Gastroesophageal sphincter (tissue), 3 donors: ENCODE measurements at regions not wholly inside any gene's neighbourhood (a gene's known extent, or its start where the extent isn't known, plus 50 kb on each side); places are given as distances from the start of the nearest gene placed in this dataset.
A peak's percentile ranks its signal among the peaks of the same experiment; 100 is the strongest.

ENCODE experiments used
- POLR2AphosphoS5 ChIP-seq: sonication (generic); formaldehyde crosslinking; IDR thresholded peaks from one replicate; pipeline ENCODE4 v1.6.1; 2017; ENCODE audit warnings: antibody characterized with exemption
- TF ChIP-seq, protein P1 (sequence below), 4 experiments: fragments of 200-600 bp in 2 of 4; fragments of 450-650 bp in 2 of 4; sonication (generic) in 1 of 4; IDR thresholded peaks; one replicate each; pipeline ENCODE4 v1.5.1; 2017 to 2019; ENCODE audit warnings: antibody characterized with exemption in 4 of 4, mild to moderate bottlenecking in 2 of 4, moderate library complexity in 2 of 4

GRCh38 chr2:6780765-6781274 is 84.9 kb downstream of the CMPK2 start:
- TF ChIP-seq POLR2AphosphoS5: peak; percentile 13
- TF ChIP-seq, protein P1, sequence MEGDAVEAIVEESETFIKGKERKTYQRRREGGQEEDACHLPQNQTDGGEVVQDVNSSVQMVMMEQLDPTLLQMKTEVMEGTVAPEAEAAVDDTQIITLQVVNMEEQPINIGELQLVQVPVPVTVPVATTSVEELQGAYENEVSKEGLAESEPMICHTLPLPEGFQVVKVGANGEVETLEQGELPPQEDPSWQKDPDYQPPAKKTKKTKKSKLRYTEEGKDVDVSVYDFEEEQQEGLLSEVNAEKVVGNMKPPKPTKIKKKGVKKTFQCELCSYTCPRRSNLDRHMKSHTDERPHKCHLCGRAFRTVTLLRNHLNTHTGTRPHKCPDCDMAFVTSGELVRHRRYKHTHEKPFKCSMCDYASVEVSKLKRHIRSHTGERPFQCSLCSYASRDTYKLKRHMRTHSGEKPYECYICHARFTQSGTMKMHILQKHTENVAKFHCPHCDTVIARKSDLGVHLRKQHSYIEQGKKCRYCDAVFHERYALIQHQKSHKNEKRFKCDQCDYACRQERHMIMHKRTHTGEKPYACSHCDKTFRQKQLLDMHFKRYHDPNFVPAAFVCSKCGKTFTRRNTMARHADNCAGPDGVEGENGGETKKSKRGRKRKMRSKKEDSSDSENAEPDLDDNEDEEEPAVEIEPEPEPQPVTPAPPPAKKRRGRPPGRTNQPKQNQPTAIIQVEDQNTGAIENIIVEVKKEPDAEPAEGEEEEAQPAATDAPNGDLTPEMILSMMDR (IDR thresholded peaks at IDR 0.05): no peak
